Astrocyte (in vitro differentiated cells and primary cell): ENCODE measurements at regions not wholly inside any gene's neighbourhood (a gene's known extent, or its start where the extent isn't known, plus 50 kb on each side); places are given as distances from the start of the nearest gene placed in this dataset.

Experiments used
- DNase-seq: peaks from one replicate; pipeline ENCODE4 v3.0.0-alpha.2; 2010; ENCODE audit warnings: low read depth
- FAIRE-seq: peaks from 2 replicates; lab custom pipeline; 2011; peaks lifted over from hg19 to GRCh38; lab: Jason Lieb, UNC
- H2AFZ ChIP-seq: 2 replicates; pipeline ENCODE4 v1.6.0; 2012; ENCODE audit warnings: low read depth, low read length, inconsistent platforms
- H3K27ac ChIP-seq: 2 replicates; pipeline ENCODE4 v1.5.1; 2011; ENCODE audit warnings: low read depth, low read length, inconsistent platforms
- H3K27me3 ChIP-seq: 2 replicates; pipeline ENCODE4 v1.6.0; 2011; ENCODE audit warnings: low read length, inconsistent platforms; ENCODE audit not compliant: insufficient read depth
- H3K36me3 ChIP-seq: 2 replicates; pipeline ENCODE4 v1.5.1; 2011; ENCODE audit warnings: low read length, inconsistent platforms; ENCODE audit not compliant: insufficient read depth
- H3K4me1 ChIP-seq: 2 replicates; pipeline ENCODE4 v1.5.1; 2011; ENCODE audit warnings: low read length, inconsistent platforms; ENCODE audit not compliant: insufficient read depth
- H3K4me2 ChIP-seq: 2 replicates; pipeline ENCODE4 v1.6.0; 2012; ENCODE audit warnings: low read length, inconsistent platforms
- H3K4me3 ChIP-seq: 2 replicates; pipeline ENCODE4 v1.5.1; 2011; ENCODE audit warnings: low read depth, mild to moderate bottlenecking, low read length, inconsistent platforms; ENCODE audit not compliant: insufficient read depth
- H3K79me2 ChIP-seq: 2 replicates; pipeline ENCODE4 v1.6.0; 2012; ENCODE audit warnings: mild to moderate bottlenecking, low read length, inconsistent platforms; ENCODE audit not compliant: insufficient read depth
- H3K9ac ChIP-seq: 2 replicates; pipeline ENCODE4 v1.6.0; 2012; ENCODE audit warnings: mild to moderate bottlenecking, low read length, inconsistent platforms
- H3K9me3 ChIP-seq: 2 replicates; pipeline ENCODE4 v1.5.1; 2012; ENCODE audit warnings: low read depth, mild to moderate bottlenecking, low read length, inconsistent platforms; ENCODE audit not compliant: insufficient read depth
- H4K20me1 ChIP-seq: 2 replicates; pipeline ENCODE4 v1.6.0; 2012; ENCODE audit warnings: low read length, inconsistent platforms; ENCODE audit not compliant: insufficient read depth
- H3K27ac Mint-ChIP-seq: one replicate; pipeline ENCODE4 v1.8.0; 2021; ENCODE audit warnings: mild to moderate bottlenecking, mixed read lengths; ENCODE audit not compliant: unreplicated experiment
- H3K27me3 Mint-ChIP-seq: one replicate; pipeline ENCODE4 v1.8.0; 2021; ENCODE audit warnings: low read depth, mixed read lengths; ENCODE audit not compliant: unreplicated experiment
- H3K36me3 Mint-ChIP-seq: one replicate; pipeline ENCODE4 v1.8.0; 2021; ENCODE audit warnings: low read depth, mixed read lengths; ENCODE audit not compliant: unreplicated experiment
- H3K4me1 Mint-ChIP-seq: one replicate; pipeline ENCODE4 v1.8.0; 2021; ENCODE audit warnings: low read depth, mixed read lengths; ENCODE audit not compliant: unreplicated experiment
- H3K4me3 Mint-ChIP-seq: one replicate; pipeline ENCODE4 v1.8.0; 2021; ENCODE audit warnings: mild to moderate bottlenecking, moderate library complexity, mixed read lengths; ENCODE audit not compliant: unreplicated experiment
- H3K9me3 Mint-ChIP-seq: one replicate; pipeline ENCODE4 v1.8.0; 2021; ENCODE audit warnings: mild to moderate bottlenecking, mixed read lengths; ENCODE audit not compliant: unreplicated experiment
- EZH2 ChIP-seq: IDR thresholded peaks from 2 replicates; pipeline ENCODE4 v1.6.1; 2012; ENCODE audit warnings: mild to moderate bottlenecking, low read length, inconsistent platforms; ENCODE audit not compliant: insufficient read depth
- TF ChIP-seq, protein P1 (sequence below): IDR thresholded peaks from 2 replicates; pipeline ENCODE4 v1.5.1; 2011; ENCODE audit warnings: low read depth, mild to moderate bottlenecking, inconsistent platforms, low read length, moderate library complexity; ENCODE audit not compliant: insufficient read depth

DNA sequence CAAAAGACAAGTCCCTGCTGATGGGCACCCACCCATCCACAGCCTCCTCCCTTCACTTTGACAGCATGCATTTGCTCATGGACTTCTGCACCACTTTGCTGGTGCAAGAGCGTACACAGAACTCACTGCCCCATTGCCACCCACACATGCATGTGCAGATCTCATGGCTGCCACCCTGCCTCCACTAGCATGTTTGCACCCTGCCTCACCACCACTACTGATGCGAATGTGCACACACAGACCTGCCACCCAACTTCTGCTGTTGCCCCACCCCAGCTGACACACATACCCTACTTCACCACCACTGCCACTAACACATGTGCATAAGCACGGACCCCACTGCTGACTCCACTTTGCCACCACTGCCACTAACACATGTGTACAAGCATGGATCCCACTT, 64.9 kb upstream of the EYS start:
- no peak overlapping the region for H3K27ac Mint-ChIP-seq
- TF ChIP-seq, protein P1, sequence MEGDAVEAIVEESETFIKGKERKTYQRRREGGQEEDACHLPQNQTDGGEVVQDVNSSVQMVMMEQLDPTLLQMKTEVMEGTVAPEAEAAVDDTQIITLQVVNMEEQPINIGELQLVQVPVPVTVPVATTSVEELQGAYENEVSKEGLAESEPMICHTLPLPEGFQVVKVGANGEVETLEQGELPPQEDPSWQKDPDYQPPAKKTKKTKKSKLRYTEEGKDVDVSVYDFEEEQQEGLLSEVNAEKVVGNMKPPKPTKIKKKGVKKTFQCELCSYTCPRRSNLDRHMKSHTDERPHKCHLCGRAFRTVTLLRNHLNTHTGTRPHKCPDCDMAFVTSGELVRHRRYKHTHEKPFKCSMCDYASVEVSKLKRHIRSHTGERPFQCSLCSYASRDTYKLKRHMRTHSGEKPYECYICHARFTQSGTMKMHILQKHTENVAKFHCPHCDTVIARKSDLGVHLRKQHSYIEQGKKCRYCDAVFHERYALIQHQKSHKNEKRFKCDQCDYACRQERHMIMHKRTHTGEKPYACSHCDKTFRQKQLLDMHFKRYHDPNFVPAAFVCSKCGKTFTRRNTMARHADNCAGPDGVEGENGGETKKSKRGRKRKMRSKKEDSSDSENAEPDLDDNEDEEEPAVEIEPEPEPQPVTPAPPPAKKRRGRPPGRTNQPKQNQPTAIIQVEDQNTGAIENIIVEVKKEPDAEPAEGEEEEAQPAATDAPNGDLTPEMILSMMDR, result no peak
- TF ChIP-seq EZH2, result no peak
- no peak overlapping the region for H3K9ac ChIP-seq
- no peaks in the 10 kb centered on the region for H3K27me3 Mint-ChIP-seq
- no peak overlapping the region for H2AFZ ChIP-seq
- H3K4me1 ChIP-seq, result no peaks in the 10 kb centered on the region
- no peaks in the 10 kb centered on the region for H3K79me2 ChIP-seq
- no peak for FAIRE-seq
- peaks cover 2% of the 10 kb centered on the region for H3K9me3 Mint-ChIP-seq
- no peak for DNase-seq
- H3K4me3 ChIP-seq, result no peak overlapping the region
- H3K27me3 ChIP-seq, result no peaks in the 10 kb centered on the region
- no peaks in the 10 kb centered on the region for H3K36me3 ChIP-seq
- no peaks in the 10 kb centered on the region for H3K4me1 Mint-ChIP-seq
- no peaks in the 10 kb centered on the region for H3K36me3 Mint-ChIP-seq
- H3K27ac ChIP-seq, result no peak overlapping the region
- H3K4me2 ChIP-seq, result no peak overlapping the region
- no peak overlapping the region for H3K4me3 Mint-ChIP-seq
- peaks cover 5% of the 10 kb centered on the region for H3K9me3 ChIP-seq
- H4K20me1 ChIP-seq, result no peaks in the 10 kb centered on the region

DNA sequence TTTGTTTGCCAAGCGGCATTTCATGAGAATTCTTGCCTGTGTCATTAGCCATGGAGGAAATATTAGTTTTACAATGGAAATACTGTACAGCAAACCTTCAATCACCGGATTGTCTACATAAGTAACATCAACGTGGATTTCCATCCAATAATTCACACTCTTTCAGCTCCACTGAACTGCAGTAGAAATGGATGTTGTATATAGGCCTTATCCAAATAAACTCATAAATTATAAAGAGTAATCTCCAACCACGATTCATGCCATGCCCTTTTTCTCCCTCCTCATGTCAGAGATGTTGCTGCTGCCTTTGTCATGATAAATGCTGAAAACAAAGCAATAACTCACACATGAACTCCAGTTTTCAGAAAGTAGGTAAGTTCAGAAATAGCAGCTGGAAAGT, 54.9 kb upstream of the EYS start:
- H3K4me3 ChIP-seq, result no peak overlapping the region
- DNase-seq (no peak), FAIRE-seq (no peak)
- Mint-ChIP-seq H3K4me1 (peaks cover 5% of the 10 kb centered on the region), H3K36me3 (no peaks in the 10 kb centered on the region), H3K9me3 (no peaks in the 10 kb centered on the region), H3K27me3 (no peaks in the 10 kb centered on the region), H3K27ac (no peak overlapping the region), H3K4me3 (no peak overlapping the region)
- no peak for TF ChIP-seq EZH2
- TF ChIP-seq, protein P1, result no peak
- no peak overlapping the region for H3K4me2 ChIP-seq
- H3K9me3 ChIP-seq, result no peaks in the 10 kb centered on the region
- H3K79me2 ChIP-seq, result no peaks in the 10 kb centered on the region
- no peak overlapping the region for H2AFZ ChIP-seq
- no peaks in the 10 kb centered on the region for H4K20me1 ChIP-seq
- no peak overlapping the region for H3K9ac ChIP-seq
- H3K27ac ChIP-seq, result no peak overlapping the region
- no peaks in the 10 kb centered on the region for H3K27me3 ChIP-seq
- H3K36me3 ChIP-seq, result no peaks in the 10 kb centered on the region
- H3K4me1 ChIP-seq, result no peaks in the 10 kb centered on the region

DNA sequence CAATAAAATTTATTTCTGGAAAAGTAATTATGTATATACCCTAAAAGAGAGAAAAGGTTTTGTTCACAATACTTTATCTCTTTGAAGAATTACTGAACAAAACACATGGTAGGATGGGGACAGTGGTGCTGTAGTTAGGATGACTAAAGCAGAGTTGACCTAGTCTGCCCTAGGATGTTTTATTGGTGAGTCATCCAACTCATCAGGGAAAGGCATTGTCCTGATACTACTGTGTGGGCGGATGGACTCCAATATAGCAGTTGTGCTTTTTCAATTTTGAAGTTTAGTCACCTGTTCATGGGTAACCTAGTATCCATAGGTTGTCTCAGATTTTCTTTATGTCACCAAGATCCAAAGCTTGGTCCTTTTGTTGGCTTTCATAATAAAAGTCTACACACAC, 53.3 kb upstream of the EYS start:
- Histone ChIP-seq H3K79me2 (no peaks in the 10 kb centered on the region), H3K27me3 (no peaks in the 10 kb centered on the region), H3K4me3 (no peak overlapping the region), H3K4me1 (no peaks in the 10 kb centered on the region), H3K9ac (no peak overlapping the region), H3K9me3 (no peaks in the 10 kb centered on the region), H3K4me2 (no peak overlapping the region), H3K27ac (no peak overlapping the region), H3K36me3 (no peaks in the 10 kb centered on the region), H4K20me1 (no peaks in the 10 kb centered on the region), H2AFZ (no peak overlapping the region)
- Mint-ChIP-seq H3K4me3 (no peak overlapping the region), H3K36me3 (no peaks in the 10 kb centered on the region), H3K4me1 (peaks cover 5% of the 10 kb centered on the region), H3K27ac (no peak overlapping the region), H3K9me3 (no peaks in the 10 kb centered on the region), H3K27me3 (no peaks in the 10 kb centered on the region)
- DNase-seq (no peak), FAIRE-seq (no peak)
- TF ChIP-seq, protein P1, result no peak
- TF ChIP-seq EZH2, result no peak
